A549 (cell line): ENCODE measurements at regions not wholly inside any gene's neighbourhood (a gene's known extent, or its start where the extent isn't known, plus 50 kb on each side); places are given as distances from the start of the nearest gene placed in this dataset.

Source experiments
- ATAC-seq, 2 experiments: fragments of 200-7000 bp in 1 of 2; fragments of >200 bp in 1 of 2; cut with Nextera tagmentation in 1 of 2; cut with Tn5 transposase in 1 of 2; 3 replicates each; pipeline versions ENCODE4 v1.8.0 to v1.9.1; 2018 to 2020; ENCODE audit warnings: mild to moderate bottlenecking in 1 of 2, moderate library complexity in 1 of 2
- CTCF ChIA-PET: fragments of 300-600 bp; sonication (Branson Sonifier 250); formaldehyde crosslinking; extraction: SDS; loops from one replicate; lab custom pipeline; 2021; ENCODE audit warnings: antibody characterized with exemption, inconsistent platforms; lab: Yijun Ruan, JAX
- POLR2A ChIA-PET: fragments of 350-600 bp; formaldehyde crosslinking; extraction: SDS; loops from one replicate; lab custom pipeline; 2021; ENCODE audit warnings: antibody characterized with exemption, inconsistent platforms; lab: Yijun Ruan, JAX
- DNase-seq, 2 experiments: peaks; one replicate each; pipeline versions ENCODE4 v3.0.0 to v3.0.0-alpha.2; 2011 to 2016; ENCODE audit warnings: low read depth in 1 of 2, low spot score in 1 of 2
- FAIRE-seq: peaks from 2 replicates; lab custom pipeline; 2011; peaks lifted over from hg19 to GRCh38; lab: Jason Lieb, UNC
- H3K27ac ChIP-seq, 2 experiments: fragments of >200 bp; sonication (Bioruptor Twin); formaldehyde crosslinking; 3 replicates each; pipeline ENCODE4 v1.5.1; 2016 to 2017
- H3K4me1 ChIP-seq: fragments of >200 bp; sonication (Bioruptor Twin); formaldehyde crosslinking; 3 replicates; pipeline ENCODE4 v1.6.1; 2016
- H3K4me2 ChIP-seq: fragments of >200 bp; sonication (Bioruptor Twin); formaldehyde crosslinking; 3 replicates; pipeline ENCODE4 v1.6.1; 2016
- H3K4me3 ChIP-seq: fragments of >200 bp; sonication (Bioruptor Twin); formaldehyde crosslinking; 3 replicates; pipeline ENCODE4 v1.5.1; 2016
- H3K9me3 ChIP-seq: fragments of >200 bp; sonication (Bioruptor Twin); formaldehyde crosslinking; 3 replicates; pipeline ENCODE4 v1.6.1; 2016
- BCL3 ChIP-seq: fragments of >200 bp; sonication (Bioruptor Twin); formaldehyde crosslinking; IDR thresholded peaks from 3 replicates; pipeline ENCODE4 v1.6.1; 2016
- CBX2 ChIP-seq: fragments of 200-600 bp; sonication (generic); IDR thresholded peaks from 2 replicates; pipeline ENCODE4 v1.6.1; 2016; ENCODE audit warnings: low read depth, mild to moderate bottlenecking, borderline replicate concordance
- CHD2 ChIP-seq: fragments of 150-350 bp; IDR thresholded peaks from 2 replicates; pipeline ENCODE4 v1.6.1; 2014; ENCODE audit warnings: low read length; ENCODE audit not compliant: partially characterized antibody
- E2F6 ChIP-seq: IDR thresholded peaks from 2 replicates; pipeline ENCODE4 v1.6.1; 2012; ENCODE audit warnings: low read depth, borderline replicate concordance
- EHMT2 ChIP-seq: fragments of 200-600 bp; sonication (generic); IDR thresholded peaks from 2 replicates; pipeline ENCODE4 v1.6.1; 2016; ENCODE audit warnings: antibody characterized with exemption, low read depth, mild to moderate bottlenecking, moderate library complexity
- ELK1 ChIP-seq: fragments of 150-350 bp; IDR thresholded peaks from 2 replicates; pipeline ENCODE4 v1.6.1; 2014; ENCODE audit warnings: low read depth, mild to moderate bottlenecking, low read length
- EP300 ChIP-seq, 2 experiments: fragments of >200 bp; sonication (Bioruptor Twin); formaldehyde crosslinking; IDR thresholded peaks; 2 replicates in 1 of 2; 3 replicates in 1 of 2; pipeline ENCODE4 v1.6.1; 2016 to 2017
- HEYL ChIP-seq: fragments of 250-450 bp; sonication (Bioruptor Pico); IDR thresholded peaks from 2 replicates; pipeline ENCODE4 v1.8.0; 2021; ENCODE audit warnings: mild to moderate bottlenecking, moderate library complexity
- HMGXB4 ChIP-seq: fragments of 250-450 bp; sonication (Bioruptor Pico); IDR thresholded peaks from 2 replicates; pipeline ENCODE4 v1.5.0; 2021; ENCODE audit warnings: mild to moderate bottlenecking, moderate library complexity, borderline replicate concordance
- HOXB13 ChIP-seq: fragments of 250-450 bp; sonication (Bioruptor Pico); IDR thresholded peaks from 2 replicates; pipeline ENCODE4 v1.5.0; 2020; ENCODE audit warnings: low read depth, mild to moderate bottlenecking, moderate library complexity
- JUN ChIP-seq, 2 experiments: fragments of >200 bp; sonication (Bioruptor Twin); formaldehyde crosslinking; IDR thresholded peaks; 2 replicates in 1 of 2; 3 replicates in 1 of 2; pipeline ENCODE4 v1.6.1; 2016 to 2017
- KDM1A ChIP-seq: fragments of 200-600 bp; sonication (generic); IDR thresholded peaks from 2 replicates; pipeline ENCODE4 v1.6.1; 2016; ENCODE audit warnings: low read depth, mild to moderate bottlenecking
- MAFK ChIP-seq: fragments of 450-650 bp; IDR thresholded peaks from 2 replicates; pipeline ENCODE4 v1.6.1; 2014; ENCODE audit not compliant: partially characterized antibody
- MAX ChIP-seq: IDR thresholded peaks from 2 replicates; pipeline ENCODE4 v1.6.1; 2012
- MYC ChIP-seq: IDR thresholded peaks from 2 replicates; pipeline ENCODE4 v1.6.1; 2012; ENCODE audit warnings: mild to moderate bottlenecking, inconsistent platforms, low read length, improper control_type of control experiment, borderline replicate concordance
- NFE2L2 ChIP-seq: fragments of 150-350 bp; conservative IDR thresholded peaks from 2 replicates; pipeline ENCODE4 v1.6.1; 2014; ENCODE audit warnings: low read length
- NPAS2 ChIP-seq: fragments of 250-450 bp; sonication (Bioruptor Pico); IDR thresholded peaks from 2 replicates; pipeline ENCODE4 v1.8.0; 2022; ENCODE audit warnings: mild to moderate bottlenecking, moderate library complexity, borderline replicate concordance
- NR3C1 ChIP-seq: fragments of >200 bp; sonication (Bioruptor Twin); formaldehyde crosslinking; IDR thresholded peaks from 3 replicates; pipeline ENCODE4 v1.6.1; 2017
- PHF8 ChIP-seq: fragments of 200-600 bp; sonication (generic); IDR thresholded peaks from 2 replicates; pipeline ENCODE4 v1.6.1; 2016; ENCODE audit warnings: low read depth, mild to moderate bottlenecking, antibody characterized with exemption, moderate library complexity, borderline replicate concordance
- RFX5 ChIP-seq: fragments of 450-650 bp; IDR thresholded peaks from 2 replicates; pipeline ENCODE4 v1.7.1; 2014; ENCODE audit warnings: antibody characterized with exemption, mild to moderate bottlenecking, moderate library complexity
- SMC3 ChIP-seq: fragments of >200 bp; sonication (Bioruptor Twin); formaldehyde crosslinking; IDR thresholded peaks from 3 replicates; pipeline ENCODE4 v1.6.1; 2018; ENCODE audit warnings: inconsistent platforms
- TFCP2L1 ChIP-seq: fragments of 250-450 bp; sonication (Bioruptor Pico); IDR thresholded peaks from 2 replicates; pipeline ENCODE4 v1.5.0; 2021; ENCODE audit warnings: mild to moderate bottlenecking
- ZC3H11A ChIP-seq: fragments of 450-650 bp; IDR thresholded peaks from 2 replicates; pipeline ENCODE4 v1.6.1; 2014; ENCODE audit warnings: antibody characterized with exemption, mild to moderate bottlenecking
- ZFP36 ChIP-seq: fragments of 450-650 bp; IDR thresholded peaks from 2 replicates; pipeline ENCODE4 v1.6.1; 2014; ENCODE audit warnings: borderline replicate concordance; ENCODE audit not compliant: partially characterized antibody
- ZNF302 ChIP-seq: fragments of 250-450 bp; sonication (Bioruptor Pico); IDR thresholded peaks from 2 replicates; pipeline ENCODE4 v1.9.0; 2021; ENCODE audit warnings: inconsistent platforms, mild to moderate bottlenecking, moderate library complexity
- WGBS: methylation state at CpG from one replicate; pipeline ENCODE4 v1.1.6; 2017; ENCODE audit errors: missing lambda C conversion rate; 5-methylcytosine and 5-hydroxymethylcytosine counted together

GRCh38 chr18:10184776-10185175 is 269.7 kb upstream of the APCDD1 start:
- H3K4me2 ChIP-seq: no peak overlapping the region
- CTCF ChIA-PET: no interaction called here
- ATAC-seq (no peak), FAIRE-seq (no peak), DNase-seq (no peak)
- no peak overlapping the region for H3K27ac ChIP-seq
- POLR2A ChIA-PET: no interaction called here
- TF ChIP-seq ZFP36 (no peak), NFE2L2 (no peak), HOXB13 (no peak), PHF8 (no peak), SMC3 (no peak), CHD2 (no peak), BCL3 (no peak), RFX5 (no peak), MAFK (no peak), ZC3H11A (no peak), EHMT2 (no peak), HEYL (CRISPR knock-in tag) (no peak), ELK1 (no peak), MYC (no peak)
- no peaks in the 10 kb centered on the region for H3K4me1 ChIP-seq
- WGBS: 41% methylated on average over 3 of the region's 3 CpGs
- H3K4me3 ChIP-seq: no peak overlapping the region
- H3K9me3 ChIP-seq: no peaks in the 10 kb centered on the region

- POLR2A ChIA-PET: no interaction called here
Observed at GRCh38 chr18:10188971-10189810, 265.2 kb upstream of the APCDD1 start.

More at GRCh38 chr18:10188971-10189810, 265.2 kb upstream of the APCDD1 start:
- 50% methylated on average over 10 of the region's 10 CpGs for WGBS
- TF ChIP-seq ZFP36 (no peak), E2F6 (no peak), MAX (no peak), NPAS2 (no peak), ZNF302 (no peak), KDM1A (no peak), EP300 (IDR thresholded peaks at IDR 0.05) (no peak), HMGXB4 (CRISPR knock-in tag) (no peak), CBX2 (no peak), TFCP2L1 (no peak), NFE2L2 (no peak), JUN (IDR thresholded peaks at IDR 0.05) (no peak), MYC (no peak), ZC3H11A (no peak), NR3C1 (no peak)
- Histone ChIP-seq H3K27ac (no peak overlapping the region), H3K4me2 (no peak overlapping the region), H3K9me3 (no peaks in the 10 kb centered on the region), H3K4me3 (no peak overlapping the region), H3K4me1 (no peaks in the 10 kb centered on the region)
- ATAC-seq (no peak), DNase-seq (no peak), FAIRE-seq (no peak)
- CTCF ChIA-PET: no interaction called here
